ENCODE measurements at regions not wholly inside any gene's neighbourhood (a gene's known extent, or its start where the extent isn't known, plus 50 kb on each side); places are given as distances from the start of the nearest gene placed in this dataset.

DNA sequence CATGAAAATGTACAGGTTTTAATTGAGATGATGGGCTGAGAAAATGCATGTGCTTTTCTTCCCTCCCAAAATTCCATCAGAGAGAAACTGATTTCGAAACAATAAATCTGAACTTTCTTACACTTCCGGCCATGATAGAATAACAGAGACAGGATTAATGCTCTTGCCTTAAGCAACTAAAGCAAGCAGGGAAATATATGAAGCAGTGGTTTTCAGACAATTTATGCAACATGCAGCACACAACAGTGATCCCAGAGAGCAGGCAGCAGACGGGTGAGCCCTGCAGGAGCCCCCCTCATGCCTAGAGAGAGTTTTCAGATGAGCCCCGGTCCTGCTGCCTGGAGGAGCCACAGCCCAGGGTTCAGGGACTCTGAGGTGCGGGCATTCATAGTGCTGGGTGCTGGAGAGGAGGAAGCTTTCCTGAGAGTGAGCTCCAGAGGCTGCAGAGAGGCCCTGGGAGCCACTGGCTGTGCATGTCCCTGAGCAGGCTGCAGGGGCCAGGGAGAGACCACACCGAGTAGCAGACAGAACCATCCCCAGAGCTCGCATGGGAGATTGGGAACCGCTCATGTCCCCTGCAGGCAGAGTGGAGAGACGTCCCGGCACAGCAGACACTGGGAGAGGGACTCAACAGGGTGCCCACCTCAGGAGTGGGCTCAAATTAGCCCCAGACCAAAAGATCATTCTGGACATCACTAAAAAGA is 143.5 kb downstream of the OLFM1 start:
- Histone ChIP-seq H2AK5ac (ENCODE audit: low read depth, low read length) (no peak overlapping the region), H3K27ac (ENCODE audit: insufficient read depth, low read length) (no peak overlapping the region), H2AK9ac (replicated peaks; ENCODE audit: low read depth, low read length, poor library complexity) (no peak overlapping the region), H3K9ac (ENCODE audit: low read depth, low read length) (no peak overlapping the region), H2AFZ (replicated peaks; ENCODE audit: low read length, poor library complexity) (no peak overlapping the region), H3K27me3 (ENCODE audit: control insufficient read depth, insufficient read depth, low read length) (no peaks in the 10 kb centered on the region), H3K9me1 (ENCODE audit: insufficient read depth, low read length) (no peaks in the 10 kb centered on the region), H3K79me1 (ENCODE audit: low read depth in 1 of 2, low read length in 2 of 2) (no peaks in the 10 kb centered on the region), H4K91ac (ENCODE audit: insufficient read depth, low read depth, low read length) (no peak overlapping the region), H3K14ac (replicated peaks; ENCODE audit: low read depth, low read length) (no peak overlapping the region), H2BK5ac (ENCODE audit: low read depth, low read length, poor library complexity, severe bottlenecking) (no peak overlapping the region), H3K4ac (ENCODE audit: low read depth, low read length) (no peak overlapping the region), H2BK20ac (ENCODE audit: low read depth, low read length) (no peak overlapping the region), H3K9me3 (ENCODE audit: control insufficient read depth, insufficient read depth, low read length) (peaks cover 40% of the 10 kb centered on the region), H3K4me1 (ENCODE audit: control insufficient read depth, insufficient read depth, low read length) (no peaks in the 10 kb centered on the region), H3K4me3 (ENCODE audit: insufficient read depth, low read depth, low read length) (no peak overlapping the region), H3K56ac (ENCODE audit: extremely low read depth, insufficient read depth, low read length) (no peak overlapping the region), H3K18ac (ENCODE audit: low read depth, low read length) (no peak overlapping the region), H4K20me1 (ENCODE audit: insufficient read depth, low read length) (no peaks in the 10 kb centered on the region), H3K23ac (ENCODE audit: low read depth, low read length) (no peak overlapping the region), H4K8ac (ENCODE audit: low read depth in 2 of 2, low read length in 2 of 2) (no peak overlapping the region), H2BK15ac (ENCODE audit: low read depth, low read length) (no peak overlapping the region), H2BK120ac (ENCODE audit: low read depth, low read length) (no peak overlapping the region), H3K36me3 (ENCODE audit: control insufficient read depth, insufficient read depth, low read length) (no peaks in the 10 kb centered on the region), H3K4me2 (ENCODE audit: low read depth, low read length) (no peak overlapping the region), H4K5ac (ENCODE audit: low read depth, low read length) (no peak overlapping the region)
- CTCF ChIA-PET: no interaction called here
- in situ Hi-C loops (cut with MboI; ENCODE audit: low sequenced_read_pairs): no loop called here
- intact Hi-C loops (cut with micrococcal nuclease): no loop called here
- DNase-seq (no peak), ATAC-seq (ENCODE audit: low read depth) (no peak)
- POLR2A ChIA-PET (ENCODE audit: unreplicated experiment): no interaction called here
- BruUV-seq (replicated peaks): no TSS peak
- WGBS, 2 experiments (ENCODE audit: extremely low coverage in 2 of 2, insufficient read length in 1 of 2): 0% methylated on average over 1 of the region's 10 CpGs; no CpG with 5 or more reads in 1 of the 2 experiments
- dilution Hi-C loops (cut with HindIII; ENCODE audit: low sequenced_read_pairs, unreplicated experiment): no loop called here
- TF ChIP-seq USF2 (IDR thresholded peaks at IDR 0.05; ENCODE audit: low read depth, low read length) (no peak), RAD21 (IDR thresholded peaks at IDR 0.05; ENCODE audit: low read length) (no peak), NFE2L2 (IDR thresholded peaks at IDR 0.05; ENCODE audit: low read depth, low read length) (no peak), CEBPB (IDR thresholded peaks at IDR 0.05; ENCODE audit: low read depth, low read length) (no peak), MAFK (IDR thresholded peaks at IDR 0.05; ENCODE audit: low read depth, low read length) (no peak), MXI1 (IDR thresholded peaks at IDR 0.05; ENCODE audit: borderline replicate concordance, low read depth, low read length) (no peak), CHD1 (IDR thresholded peaks at IDR 0.05; ENCODE audit: low read depth, low read length) (no peak), RCOR1 (IDR thresholded peaks at IDR 0.05; ENCODE audit: insufficient replicate concordance, low read length) (no peak), BHLHE40 (IDR thresholded peaks at IDR 0.05; ENCODE audit: low read depth, low read length) (no peak), CTCF (conservative IDR thresholded peaks at IDR 0.05; ENCODE audit: low read depth, low read length) (no peak), SMC3 (IDR thresholded peaks at IDR 0.05; ENCODE audit: low read depth, low read length) (no peak), FOS (IDR thresholded peaks at IDR 0.05; ENCODE audit: low read depth, low read length) (no peak), POLR2A (IDR thresholded peaks at IDR 0.05; ENCODE audit: low read depth, low read length) (no peak), RFX5 (IDR thresholded peaks at IDR 0.05; ENCODE audit: low read depth, low read length) (no peak), MAZ (IDR thresholded peaks at IDR 0.05; ENCODE audit: borderline replicate concordance, low read depth, low read length) (no peak)
- TF ChIP-seq, protein P1, sequence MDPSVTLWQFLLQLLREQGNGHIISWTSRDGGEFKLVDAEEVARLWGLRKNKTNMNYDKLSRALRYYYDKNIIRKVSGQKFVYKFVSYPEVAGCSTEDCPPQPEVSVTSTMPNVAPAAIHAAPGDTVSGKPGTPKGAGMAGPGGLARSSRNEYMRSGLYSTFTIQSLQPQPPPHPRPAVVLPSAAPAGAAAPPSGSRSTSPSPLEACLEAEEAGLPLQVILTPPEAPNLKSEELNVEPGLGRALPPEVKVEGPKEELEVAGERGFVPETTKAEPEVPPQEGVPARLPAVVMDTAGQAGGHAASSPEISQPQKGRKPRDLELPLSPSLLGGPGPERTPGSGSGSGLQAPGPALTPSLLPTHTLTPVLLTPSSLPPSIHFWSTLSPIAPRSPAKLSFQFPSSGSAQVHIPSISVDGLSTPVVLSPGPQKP (IDR thresholded peaks at IDR 0.05; ENCODE audit: borderline replicate concordance, low read depth, low read length): no peak

All from IMR-90 (cell line).